SK-N-SH (cell line): ENCODE measurements at regions not wholly inside any gene's neighbourhood (a gene's known extent, or its start where the extent isn't known, plus 50 kb on each side); places are given as distances from the start of the nearest gene placed in this dataset.

Experiments
- CTCF ChIA-PET: fragments of 300-600, 350-600 bp; formaldehyde crosslinking; extraction: SDS; loops from one replicate; lab custom pipeline; 2021; lab: Yijun Ruan, JAX
- POLR2A ChIA-PET: fragments of 350-600 bp; sonication (Branson Sonifier 250); formaldehyde crosslinking; extraction: SDS; loops from one replicate; lab custom pipeline; 2020; ENCODE audit warnings: antibody characterized with exemption, inconsistent platforms; lab: Yijun Ruan, JAX
- DNase-seq: peaks from one replicate; pipeline ENCODE4 v3.0.0; 2012
- H2AFZ ChIP-seq: fragments of 200-600 bp; sonication (generic); 2 replicates; pipeline ENCODE4 v1.8.1; 2016; ENCODE audit warnings: antibody characterized with exemption, mild to moderate bottlenecking, low read depth
- H3F3A ChIP-seq: fragments of 200-600 bp; sonication (generic); replicated peaks from 2 replicates; pipeline ENCODE3; 2016; ENCODE audit warnings: antibody characterized with exemption, mild to moderate bottlenecking; ENCODE audit not compliant: insufficient read depth
- H3K27ac ChIP-seq, 2 experiments: fragments of 200-500 bp in 1 of 2; fragments of 200-600 bp in 1 of 2; sonication (Bioruptor generic) in 1 of 2; sonication (generic), shearing (Covaris generic) in 1 of 2; 2 replicates each; pipeline versions ENCODE4 v1.5.1 to v1.6.1; 2014 to 2016; ENCODE audit warnings: low read depth in 2 of 2, inconsistent platforms in 1 of 2, low read length in 1 of 2, mild to moderate bottlenecking in 1 of 2, mixed read lengths in 1 of 2
- H3K27me3 ChIP-seq: fragments of 200-600 bp; sonication (generic), shearing (Covaris generic); 2 replicates; pipeline ENCODE4 v1.6.1; 2016; ENCODE audit warnings: mixed run types; ENCODE audit not compliant: insufficient read depth
- H3K36me3 ChIP-seq, 2 experiments: fragments of 200-500 bp in 1 of 2; fragments of 200-600 bp in 1 of 2; sonication (Bioruptor generic) in 1 of 2; sonication (generic) in 1 of 2; replicated peaks in 1 of 2; 2 replicates each; pipeline versions ENCODE3 to v1.5.1; 2014 to 2016; ENCODE audit warnings: low read length in 1 of 2, mild to moderate bottlenecking in 1 of 2; ENCODE audit not compliant: insufficient read depth in 2 of 2, control insufficient read depth in 1 of 2
- H3K4me1 ChIP-seq, 2 experiments: fragments of 200-500 bp in 1 of 2; fragments of 200-600 bp in 1 of 2; sonication (Bioruptor generic) in 1 of 2; sonication (generic), shearing (Covaris generic) in 1 of 2; 2 replicates each; pipeline versions ENCODE4 v1.5.1 to v1.6.1; 2014 to 2016; ENCODE audit warnings: low read depth in 1 of 2, low read length in 1 of 2, mixed run types in 1 of 2; ENCODE audit not compliant: insufficient read depth in 2 of 2, control insufficient read depth in 1 of 2
- H3K4me2 ChIP-seq: fragments of 200-600 bp; sonication (generic), shearing (Covaris generic); 2 replicates; pipeline ENCODE4 v1.6.1; 2017; ENCODE audit warnings: mixed run types
- H3K4me3 ChIP-seq, 2 experiments: fragments of 200-500 bp in 1 of 2; fragments of 200-600 bp in 1 of 2; sonication (Bioruptor generic) in 1 of 2; sonication (generic), shearing (Covaris generic) in 1 of 2; 2 replicates each; pipeline versions ENCODE4 v1.5.1 to v1.8.1; 2014 to 2016; ENCODE audit warnings: low read depth in 2 of 2, inconsistent platforms in 1 of 2, low read length in 1 of 2, mild to moderate bottlenecking in 1 of 2, mixed read lengths in 1 of 2, moderate library complexity in 1 of 2
- H3K79me2 ChIP-seq: fragments of 200-600 bp; sonication (generic); 2 replicates; pipeline ENCODE4 v1.8.1; 2017; ENCODE audit warnings: mild to moderate bottlenecking; ENCODE audit not compliant: insufficient read depth
- H3K9ac ChIP-seq: fragments of 200-600 bp; sonication (generic); 2 replicates; pipeline ENCODE4 v1.6.1; 2017; ENCODE audit warnings: mixed run types
- H3K9me2 ChIP-seq: fragments of 200-600 bp; sonication (generic); 2 replicates; pipeline ENCODE4 v1.6.1; 2017; ENCODE audit warnings: mixed run types
- H3K9me3 ChIP-seq: fragments of 200-600 bp; sonication (generic); 2 replicates; pipeline ENCODE4 v1.6.1; 2017; ENCODE audit warnings: mixed run types, mild to moderate bottlenecking, moderate library complexity
- H4K20me1 ChIP-seq: fragments of 200-600 bp; sonication (generic); 2 replicates; pipeline ENCODE4 v1.6.1; 2017; ENCODE audit warnings: mild to moderate bottlenecking, mixed run types; ENCODE audit not compliant: insufficient read depth
- CHD2 ChIP-seq: fragments of 150-350 bp; IDR thresholded peaks from 2 replicates; pipeline ENCODE4 v1.6.1; 2018; ENCODE audit warnings: low read length; ENCODE audit not compliant: partially characterized antibody
- ELF1 ChIP-seq: IDR thresholded peaks from 2 replicates; pipeline ENCODE4 v1.4.0; 2012
- EP300 ChIP-seq, 2 experiments: IDR thresholded peaks; 2 replicates each; pipeline versions ENCODE4 v1.4.0 to v1.6.1; 2012; ENCODE audit warnings: borderline replicate concordance in 1 of 2, low read depth in 1 of 2, low read length in 1 of 2
- EZH2phosphoT487 ChIP-seq: fragments of 200-600 bp; sonication (generic); IDR thresholded peaks from 2 replicates; pipeline ENCODE4 v1.6.1; 2017; ENCODE audit warnings: low read depth, mixed run types, mild to moderate bottlenecking, antibody characterized with exemption, moderate library complexity, borderline replicate concordance
- FOXJ3 ChIP-seq: sonication (generic); formaldehyde crosslinking; IDR thresholded peaks from 2 replicates; pipeline ENCODE4 v1.5.1; 2020; ENCODE audit warnings: mild to moderate bottlenecking, missing genetic modification reagents
- GABPA ChIP-seq: IDR thresholded peaks from 2 replicates; pipeline ENCODE4 v1.4.0; 2012; ENCODE audit warnings: low read depth, mild to moderate bottlenecking
- JUND ChIP-seq: IDR thresholded peaks from 2 replicates; pipeline ENCODE4 v1.4.0; 2012
- MXI1 ChIP-seq: IDR thresholded peaks from 2 replicates; pipeline ENCODE4 v1.6.1; 2012; ENCODE audit warnings: mild to moderate bottlenecking, low read depth, low read length, improper control_type of control experiment
- NFIC ChIP-seq: IDR thresholded peaks from 2 replicates; pipeline ENCODE4 v1.4.0; 2012; ENCODE audit warnings: borderline replicate concordance
- NRF1 ChIP-seq: IDR thresholded peaks from 2 replicates; pipeline ENCODE4 v1.6.1; 2012; ENCODE audit warnings: low read depth, mild to moderate bottlenecking, low read length
- POLR2AphosphoS5 ChIP-seq: IDR thresholded peaks from 2 replicates; pipeline ENCODE4 v1.6.1; 2012; ENCODE audit warnings: low read depth, low read length
- RAD21 ChIP-seq: IDR thresholded peaks from 2 replicates; pipeline ENCODE4 v1.6.1; 2012; ENCODE audit warnings: mild to moderate bottlenecking, low read length
- RCOR1 ChIP-seq: fragments of 150-350 bp; IDR thresholded peaks from 2 replicates; pipeline ENCODE4 v1.6.1; 2017; ENCODE audit warnings: antibody characterized with exemption, low read length
- REST ChIP-seq: IDR thresholded peaks from 2 replicates; pipeline ENCODE4 v1.6.1; 2012; ENCODE audit warnings: mild to moderate bottlenecking, low read depth, low read length, moderate library complexity
- RFX5 ChIP-seq: IDR thresholded peaks from 2 replicates; pipeline ENCODE4 v1.6.1; 2012; ENCODE audit warnings: mild to moderate bottlenecking, improper control_type of control experiment, low read length
- RXRA ChIP-seq: IDR thresholded peaks from 2 replicates; pipeline ENCODE4 v1.4.0; 2012; ENCODE audit warnings: low read depth, mild to moderate bottlenecking, borderline replicate concordance
- SMC3 ChIP-seq: IDR thresholded peaks from 2 replicates; pipeline ENCODE4 v1.6.1; 2012; ENCODE audit warnings: low read depth, low read length, improper control_type of control experiment
- TEAD4 ChIP-seq: IDR thresholded peaks from 2 replicates; pipeline ENCODE4 v1.4.0; 2012; ENCODE audit warnings: mild to moderate bottlenecking, borderline replicate concordance; ENCODE audit not compliant: insufficient read depth
- ZBTB33 ChIP-seq: IDR thresholded peaks from 2 replicates; pipeline ENCODE4 v1.4.0; 2012; ENCODE audit warnings: low read depth, borderline replicate concordance
- TF ChIP-seq, protein P1 (sequence below): IDR thresholded peaks from 2 replicates; pipeline ENCODE4 v1.4.0; 2012; ENCODE audit warnings: low read depth
- TF ChIP-seq, protein P2 (sequence below): IDR thresholded peaks from 2 replicates; pipeline ENCODE4; 2012
- TF ChIP-seq, protein P3 (sequence below): IDR thresholded peaks from 2 replicates; pipeline ENCODE4 v1.4.0; 2012; ENCODE audit warnings: low read depth, borderline replicate concordance
- TF ChIP-seq, protein P4 (sequence below): fragments of 150-350 bp; IDR thresholded peaks from 2 replicates; pipeline ENCODE4 v1.6.1; 2017; ENCODE audit warnings: antibody characterized with exemption, low read length, low read depth, borderline replicate concordance

- TF ChIP-seq TEAD4 (no peak), ELF1 (no peak), MXI1 (no peak), RFX5 (no peak), REST (no peak), RCOR1 (no peak), NRF1 (no peak), SMC3 (no peak)
- TF ChIP-seq, protein P1, sequence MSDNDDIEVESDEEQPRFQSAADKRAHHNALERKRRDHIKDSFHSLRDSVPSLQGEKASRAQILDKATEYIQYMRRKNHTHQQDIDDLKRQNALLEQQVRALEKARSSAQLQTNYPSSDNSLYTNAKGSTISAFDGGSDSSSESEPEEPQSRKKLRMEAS = no peak
- TF ChIP-seq, all 33 proteins: peak for 0
Observed at GRCh38 chr2:173669271-173669853, 295.8 kb downstream of the SP3 start (continued).

- ChIA-PET POLR2A (no interaction called here), CTCF (interaction anchor here (1.0 kb wide), 2 partner anchors 11 to 269 kb away, joined by 3 read pairs; no protein-coding TSS in a partner anchor)
- TF ChIP-seq NRF1 (no peak), EZH2phosphoT487 (no peak), CHD2 (no peak), RCOR1 (no peak), MXI1 (no peak), NFIC (no peak), EP300 (IDR thresholded peaks at IDR 0.05; ENCODE audit: borderline replicate concordance in 1 of 2, low read depth in 1 of 2, low read length in 1 of 2) (no peak), JUND (no peak), RAD21 (no peak), ELF1 (no peak), ZBTB33 (no peak), SMC3 (no peak), POLR2AphosphoS5 (no peak), FOXJ3 (CRISPR knock-in tag) (no peak), RFX5 (no peak), GABPA (no peak), RXRA (no peak)
- TF ChIP-seq, protein P2, sequence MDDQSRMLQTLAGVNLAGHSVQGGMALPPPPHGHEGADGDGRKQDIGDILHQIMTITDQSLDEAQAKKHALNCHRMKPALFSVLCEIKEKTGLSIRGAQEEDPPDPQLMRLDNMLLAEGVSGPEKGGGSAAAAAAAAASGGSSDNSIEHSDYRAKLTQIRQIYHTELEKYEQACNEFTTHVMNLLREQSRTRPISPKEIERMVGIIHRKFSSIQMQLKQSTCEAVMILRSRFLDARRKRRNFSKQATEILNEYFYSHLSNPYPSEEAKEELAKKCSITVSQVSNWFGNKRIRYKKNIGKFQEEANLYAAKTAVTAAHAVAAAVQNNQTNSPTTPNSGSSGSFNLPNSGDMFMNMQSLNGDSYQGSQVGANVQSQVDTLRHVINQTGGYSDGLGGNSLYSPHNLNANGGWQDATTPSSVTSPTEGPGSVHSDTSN = no peak
- TF ChIP-seq, protein P3, sequence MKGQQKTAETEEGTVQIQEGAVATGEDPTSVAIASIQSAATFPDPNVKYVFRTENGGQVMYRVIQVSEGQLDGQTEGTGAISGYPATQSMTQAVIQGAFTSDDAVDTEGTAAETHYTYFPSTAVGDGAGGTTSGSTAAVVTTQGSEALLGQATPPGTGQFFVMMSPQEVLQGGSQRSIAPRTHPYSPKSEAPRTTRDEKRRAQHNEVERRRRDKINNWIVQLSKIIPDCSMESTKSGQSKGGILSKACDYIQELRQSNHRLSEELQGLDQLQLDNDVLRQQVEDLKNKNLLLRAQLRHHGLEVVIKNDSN = no peak
- TF ChIP-seq, protein P4, sequence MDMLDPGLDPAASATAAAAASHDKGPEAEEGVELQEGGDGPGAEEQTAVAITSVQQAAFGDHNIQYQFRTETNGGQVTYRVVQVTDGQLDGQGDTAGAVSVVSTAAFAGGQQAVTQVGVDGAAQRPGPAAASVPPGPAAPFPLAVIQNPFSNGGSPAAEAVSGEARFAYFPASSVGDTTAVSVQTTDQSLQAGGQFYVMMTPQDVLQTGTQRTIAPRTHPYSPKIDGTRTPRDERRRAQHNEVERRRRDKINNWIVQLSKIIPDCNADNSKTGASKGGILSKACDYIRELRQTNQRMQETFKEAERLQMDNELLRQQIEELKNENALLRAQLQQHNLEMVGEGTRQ = no peak
- H3K27me3 ChIP-seq = no peaks in the 10 kb centered on the region
- H3K79me2 ChIP-seq = no peaks in the 10 kb centered on the region
- no peak overlapping the region for H3K9ac ChIP-seq
- H3K9me3 ChIP-seq = no peaks in the 10 kb centered on the region
- DNase-seq = no peak
- no peak overlapping the region for H2AFZ ChIP-seq
- no peaks in the 10 kb centered on the region for H3K9me2 ChIP-seq
- no peak overlapping the region for H3K4me2 ChIP-seq
- H3K4me1 ChIP-seq = no peaks in the 10 kb centered on the region
- no peaks in the 10 kb centered on the region for H3F3A ChIP-seq
- H3K36me3 ChIP-seq = no peaks in the 10 kb centered on the region
- no peak overlapping the region for H3K4me3 ChIP-seq
- H3K27ac ChIP-seq = no peak overlapping the region
- no peaks in the 10 kb centered on the region for H4K20me1 ChIP-seq
Observed at GRCh38 chr2:173669888-173670287, 295.3 kb downstream of the SP3 start.
